IPS DF 6.9 (cell line): ENCODE measurements at regions not wholly inside any gene's neighbourhood (a gene's known extent, or its start where the extent isn't known, plus 50 kb on each side); places are given as distances from the start of the nearest gene placed in this dataset.

Experiments
- DNase-seq: peaks from one replicate; pipeline ENCODE4 v3.0.0-alpha.2; 2013; ENCODE audit warnings: low read depth, low spot score
- H3K27ac ChIP-seq: one replicate; pipeline ENCODE4 v1.5.1; 2013; ENCODE audit warnings: low read length, control low read depth
- H3K27me3 ChIP-seq: 2 replicates; pipeline ENCODE4 v1.6.1; 2013; ENCODE audit warnings: mild to moderate bottlenecking, low read length; ENCODE audit not compliant: control insufficient read depth, insufficient read depth
- H3K36me3 ChIP-seq: 2 replicates; pipeline ENCODE4 v1.6.1; 2013; ENCODE audit warnings: low read length; ENCODE audit not compliant: control insufficient read depth, insufficient read depth
- H3K4me1 ChIP-seq: 2 replicates; pipeline ENCODE4 v1.6.1; 2013; ENCODE audit warnings: low read length; ENCODE audit not compliant: control insufficient read depth, insufficient read depth
- H3K4me3 ChIP-seq: 2 replicates; pipeline ENCODE4 v1.5.1; 2013; ENCODE audit warnings: mild to moderate bottlenecking, low read length
- H3K9me3 ChIP-seq: 2 replicates; pipeline ENCODE4 v1.6.1; 2013; ENCODE audit warnings: low read length, inconsistent platforms; ENCODE audit not compliant: control insufficient read depth, insufficient read depth
- WGBS: extraction: QIAGEN DNeasy Blood & Tissue Kit; methylation state at CpG from one replicate; pipeline ENCODE4 v1.1.7; 2013; ENCODE audit warnings: mixed read lengths, missing lambda C conversion rate; ENCODE audit not compliant: insufficient read length, insufficient coverage; 5-methylcytosine and 5-hydroxymethylcytosine counted together

DNA sequence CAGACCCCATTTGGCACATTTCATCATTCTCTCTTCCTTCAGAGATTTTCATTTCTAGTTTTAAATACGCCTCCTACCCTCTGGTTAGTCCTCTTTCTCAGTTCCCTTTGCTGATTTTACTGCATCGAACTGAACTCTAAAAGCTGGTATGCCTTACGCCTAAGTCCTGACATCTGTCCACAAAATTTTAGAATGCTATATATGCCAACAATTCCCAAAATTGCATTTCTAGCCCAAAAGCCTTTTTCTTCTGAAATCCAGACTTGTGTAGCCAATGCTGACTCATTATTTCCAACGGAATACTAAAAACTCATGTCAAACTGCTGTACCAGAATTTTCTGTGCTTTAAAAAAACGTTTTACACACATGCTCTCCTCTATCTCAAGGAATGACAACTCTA is 1124.4 kb upstream of the TENM4 start:
- Histone ChIP-seq H3K4me3 (no peak overlapping the region), H3K27me3 (no peaks in the 10 kb centered on the region), H3K36me3 (no peaks in the 10 kb centered on the region), H3K9me3 (no peaks in the 10 kb centered on the region), H3K4me1 (no peaks in the 10 kb centered on the region; the same call in 1 of the 2 replicates), H3K27ac (no peak overlapping the region)
- no CpG with 5 or more reads among the region's 5 CpGs for WGBS
- DNase-seq = no peak

DNA sequence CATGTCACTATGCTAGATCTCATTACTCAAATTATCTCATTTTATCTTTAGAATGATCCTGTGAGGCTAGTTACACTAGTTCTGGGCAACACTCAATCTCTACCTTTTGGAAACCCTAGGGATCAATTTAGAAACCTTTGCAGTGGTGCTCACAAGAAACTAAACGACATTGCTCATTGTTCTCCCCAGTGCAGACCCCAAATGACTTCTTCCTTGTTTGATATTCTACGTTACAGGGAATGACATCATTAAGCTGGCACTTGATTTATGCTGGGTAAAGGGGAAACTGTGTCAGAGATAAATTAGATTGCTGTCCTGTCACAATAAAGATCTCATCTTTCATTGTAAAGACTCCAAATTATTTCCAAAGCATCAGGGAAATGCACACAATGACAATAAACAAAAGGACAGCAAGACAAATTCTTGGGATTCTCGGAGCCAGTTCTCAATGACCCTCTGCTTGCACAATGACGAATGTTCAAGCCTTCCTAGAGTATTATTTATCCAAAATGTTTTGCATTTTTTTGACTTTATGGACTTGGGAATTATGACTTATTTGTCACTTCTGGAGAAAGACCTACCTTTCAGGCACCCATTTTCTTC is 1121.8 kb upstream of the TENM4 start:
- DNase-seq = no peak
- H3K4me1 ChIP-seq = no peaks in the 10 kb centered on the region; the same call in 1 of the 2 replicates
- H3K9me3 ChIP-seq = no peaks in the 10 kb centered on the region
- H3K36me3 ChIP-seq = no peaks in the 10 kb centered on the region
- H3K4me3 ChIP-seq = no peak overlapping the region
- no peak overlapping the region for H3K27ac ChIP-seq
- no CpG with 5 or more reads among the region's 4 CpGs for WGBS
- no peaks in the 10 kb centered on the region for H3K27me3 ChIP-seq

DNA sequence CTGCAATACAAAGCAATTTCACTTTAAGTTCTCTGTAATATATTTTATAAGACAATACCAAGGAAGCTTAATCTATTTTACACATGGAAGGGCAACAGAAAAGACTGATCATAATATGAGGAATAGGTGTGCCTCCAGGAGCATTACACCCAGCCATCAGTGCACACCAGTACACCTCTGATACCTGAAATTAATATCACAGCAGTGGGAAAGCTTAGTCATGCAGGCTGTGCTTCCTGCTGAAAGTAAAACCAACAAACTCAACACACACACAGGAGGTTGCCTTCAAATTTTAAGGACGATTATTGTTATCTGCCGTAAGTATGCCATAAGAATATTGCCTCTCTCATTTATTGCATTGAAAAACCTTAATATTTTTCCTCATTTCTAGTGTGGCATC is 1119.1 kb upstream of the TENM4 start:
- H3K36me3 ChIP-seq = no peaks in the 10 kb centered on the region
- H3K4me3 ChIP-seq = no peak overlapping the region
- H3K27ac ChIP-seq = no peak overlapping the region
- no peak for DNase-seq
- H3K4me1 ChIP-seq = no peaks in the 10 kb centered on the region; the same call in 1 of the 2 replicates
- no peaks in the 10 kb centered on the region for H3K9me3 ChIP-seq
- WGBS = no CpG with 5 or more reads among the region's 2 CpGs
- no peaks in the 10 kb centered on the region for H3K27me3 ChIP-seq

DNA sequence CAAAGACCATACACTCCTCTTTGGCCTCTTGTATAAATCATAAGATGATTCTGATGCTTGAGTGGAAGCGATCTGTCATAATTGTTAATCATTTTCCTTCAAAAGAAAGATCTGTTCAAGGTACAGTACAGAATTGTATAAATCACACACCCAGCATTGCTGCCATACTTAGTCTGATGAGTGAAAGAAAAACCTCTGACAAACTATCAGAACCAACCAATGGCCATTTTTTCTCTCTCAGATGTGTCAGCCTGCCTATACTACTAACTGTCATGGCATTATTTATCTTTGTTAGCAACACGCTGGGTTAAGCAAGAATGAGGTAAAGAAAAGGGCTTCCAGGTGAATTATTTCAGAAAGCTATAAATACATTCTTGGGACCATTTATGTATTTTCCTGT is 1112.7 kb upstream of the TENM4 start:
- no peaks in the 10 kb centered on the region for H3K9me3 ChIP-seq
- no peak for DNase-seq
- no peaks in the 10 kb centered on the region for H3K4me1 ChIP-seq
- no peak overlapping the region for H3K4me3 ChIP-seq
- no peak overlapping the region for H3K27ac ChIP-seq
- H3K27me3 ChIP-seq = no peaks in the 10 kb centered on the region
- no CpG with 5 or more reads among the region's 2 CpGs for WGBS
- H3K36me3 ChIP-seq = no peaks in the 10 kb centered on the region

DNA sequence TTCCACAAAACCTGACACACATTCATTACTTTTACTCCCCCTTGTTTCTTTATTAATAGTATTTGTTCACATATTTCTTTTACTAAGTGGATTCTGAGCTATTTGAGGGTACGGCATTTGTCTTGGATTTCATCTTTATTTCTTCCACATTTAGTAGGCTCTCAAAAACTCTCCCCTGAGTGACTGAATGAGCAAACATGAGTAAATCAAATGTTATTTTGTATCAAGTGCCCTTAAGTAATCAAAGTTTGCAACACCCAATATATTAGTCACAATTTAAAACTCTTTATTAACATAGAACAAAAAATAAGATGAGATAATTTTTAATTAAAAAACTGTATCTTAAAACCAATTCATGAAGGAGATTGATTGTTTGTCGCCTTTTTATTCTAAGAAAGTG is 1101.9 kb upstream of the TENM4 start:
- no peaks in the 10 kb centered on the region for H3K9me3 ChIP-seq
- no peak for DNase-seq
- H3K27me3 ChIP-seq = no peaks in the 10 kb centered on the region
- H3K36me3 ChIP-seq = no peaks in the 10 kb centered on the region
- WGBS = no CpG with 5 or more reads among the region's 2 CpGs
- H3K4me1 ChIP-seq = no peaks in the 10 kb centered on the region
- H3K4me3 ChIP-seq = no peak overlapping the region
- no peak overlapping the region for H3K27ac ChIP-seq

DNA sequence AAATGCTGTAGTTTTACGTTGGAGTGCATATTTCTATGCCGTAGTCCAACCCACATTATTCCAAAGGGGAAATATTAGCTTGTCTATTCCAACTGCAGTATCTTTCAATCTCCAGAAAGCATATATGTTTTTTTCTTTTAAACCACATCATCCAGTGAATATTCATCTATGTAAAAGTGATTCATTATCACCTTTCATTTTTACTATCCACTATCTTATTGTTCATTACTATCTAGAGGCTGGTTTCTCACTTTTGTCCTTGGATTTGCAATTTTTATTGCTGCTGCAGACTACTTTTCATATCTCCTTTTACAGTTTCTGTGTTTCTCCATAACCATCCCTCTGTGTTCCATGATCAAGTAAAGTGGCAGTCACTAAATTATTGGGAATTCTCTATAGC is 1097.2 kb upstream of the TENM4 start:
- DNase-seq = no peak
- no peak overlapping the region for H3K4me3 ChIP-seq
- H3K36me3 ChIP-seq = no peaks in the 10 kb centered on the region; the same call in 1 of the 2 replicates
- no peaks in the 10 kb centered on the region for H3K27me3 ChIP-seq
- H3K4me1 ChIP-seq = no peaks in the 10 kb centered on the region
- no CpG with 5 or more reads among the region's 2 CpGs for WGBS
- H3K9me3 ChIP-seq = no peaks in the 10 kb centered on the region
- H3K27ac ChIP-seq = no peak overlapping the region

DNA sequence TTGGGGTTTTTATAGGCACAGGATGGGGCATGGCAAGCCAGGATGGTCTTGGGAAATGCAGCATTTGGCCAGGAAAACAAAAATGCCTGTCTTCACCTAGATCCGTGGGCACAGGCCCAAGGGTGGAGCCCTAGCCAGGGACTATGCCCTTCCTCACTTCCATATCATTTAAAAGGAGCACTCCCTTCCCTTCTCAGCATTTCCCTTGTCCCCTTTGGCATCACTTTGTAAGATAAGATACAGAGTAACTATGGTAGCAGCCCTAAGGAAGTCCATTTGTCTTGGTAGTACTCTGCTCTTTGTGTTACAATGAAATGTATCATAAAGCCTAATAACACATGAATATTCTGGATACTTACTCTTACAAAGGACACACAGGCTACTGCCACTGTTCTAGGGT is 1092.6 kb upstream of the TENM4 start:
- Histone ChIP-seq H3K27ac (no peak overlapping the region), H3K27me3 (no peaks in the 10 kb centered on the region), H3K9me3 (no peaks in the 10 kb centered on the region), H3K36me3 (no peaks in the 10 kb centered on the region; the same call in 1 of the 2 replicates), H3K4me3 (no peak overlapping the region), H3K4me1 (no peaks in the 10 kb centered on the region)
- WGBS = no CpG with 5 or more reads among the region's 1 CpG
- no peak for DNase-seq

DNA sequence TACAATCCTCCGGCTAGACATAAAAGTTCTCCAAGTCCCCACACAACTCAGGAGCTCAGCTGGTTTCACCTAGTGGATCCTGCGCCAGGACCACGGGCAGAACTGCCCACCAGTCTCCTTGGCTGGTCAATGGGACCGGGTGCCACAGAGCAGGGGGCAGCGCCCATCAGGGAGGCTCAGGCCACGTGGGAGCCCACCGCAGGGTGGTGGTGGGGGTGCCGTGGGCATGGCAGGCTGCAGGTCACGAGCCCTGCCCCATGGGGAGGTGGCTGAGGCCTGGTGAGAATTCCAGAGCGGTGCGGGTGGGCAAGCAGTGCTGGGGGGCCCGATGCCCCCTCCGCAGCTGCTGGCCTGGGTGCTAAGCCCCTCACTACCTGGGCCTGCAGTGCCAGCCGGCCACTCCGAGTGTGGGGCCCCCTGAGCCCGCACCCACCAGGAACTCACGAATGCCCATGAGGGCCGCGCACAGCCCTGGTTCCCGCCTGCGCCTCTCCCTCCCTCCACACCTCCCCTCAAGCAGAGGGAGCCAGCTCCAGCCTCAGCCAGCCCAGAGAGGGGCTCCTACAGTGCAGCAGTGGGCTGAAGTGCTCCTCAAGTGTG is 1091.9 kb upstream of the TENM4 start:
- H3K9me3 ChIP-seq = no peaks in the 10 kb centered on the region
- no peaks in the 10 kb centered on the region for H3K4me1 ChIP-seq
- no peaks in the 10 kb centered on the region; the same call in 1 of the 2 replicates for H3K36me3 ChIP-seq
- H3K4me3 ChIP-seq = no peak overlapping the region
- no CpG with 5 or more reads among the region's 21 CpGs for WGBS
- H3K27me3 ChIP-seq = no peaks in the 10 kb centered on the region
- DNase-seq = no peak
- H3K27ac ChIP-seq = no peak overlapping the region

DNA sequence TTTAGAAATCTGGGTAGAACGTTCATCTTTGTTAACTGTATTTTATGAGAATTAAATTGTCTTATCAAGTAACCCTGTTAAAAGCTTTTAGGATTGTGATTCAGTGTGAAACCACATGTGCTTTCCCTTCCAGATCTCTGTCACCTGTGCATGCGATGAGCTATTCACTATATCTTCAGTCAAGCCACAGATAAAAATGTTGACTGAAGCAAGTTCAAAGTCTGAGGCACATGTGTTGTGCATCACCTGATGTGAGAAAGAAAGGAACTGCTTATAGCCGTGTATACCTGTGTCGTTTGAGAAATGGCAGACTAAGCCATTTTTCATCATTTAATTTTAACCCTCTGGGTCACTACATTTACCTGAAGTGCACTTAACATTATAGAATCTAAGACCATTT is 1088.9 kb upstream of the TENM4 start:
- no peak for DNase-seq
- Histone ChIP-seq H3K27ac (no peak overlapping the region), H3K36me3 (no peaks in the 10 kb centered on the region; the same call in 1 of the 2 replicates), H3K9me3 (no peaks in the 10 kb centered on the region), H3K27me3 (no peaks in the 10 kb centered on the region), H3K4me1 (no peaks in the 10 kb centered on the region), H3K4me3 (no peak overlapping the region)
- no CpG with 5 or more reads among the region's 4 CpGs for WGBS

DNA sequence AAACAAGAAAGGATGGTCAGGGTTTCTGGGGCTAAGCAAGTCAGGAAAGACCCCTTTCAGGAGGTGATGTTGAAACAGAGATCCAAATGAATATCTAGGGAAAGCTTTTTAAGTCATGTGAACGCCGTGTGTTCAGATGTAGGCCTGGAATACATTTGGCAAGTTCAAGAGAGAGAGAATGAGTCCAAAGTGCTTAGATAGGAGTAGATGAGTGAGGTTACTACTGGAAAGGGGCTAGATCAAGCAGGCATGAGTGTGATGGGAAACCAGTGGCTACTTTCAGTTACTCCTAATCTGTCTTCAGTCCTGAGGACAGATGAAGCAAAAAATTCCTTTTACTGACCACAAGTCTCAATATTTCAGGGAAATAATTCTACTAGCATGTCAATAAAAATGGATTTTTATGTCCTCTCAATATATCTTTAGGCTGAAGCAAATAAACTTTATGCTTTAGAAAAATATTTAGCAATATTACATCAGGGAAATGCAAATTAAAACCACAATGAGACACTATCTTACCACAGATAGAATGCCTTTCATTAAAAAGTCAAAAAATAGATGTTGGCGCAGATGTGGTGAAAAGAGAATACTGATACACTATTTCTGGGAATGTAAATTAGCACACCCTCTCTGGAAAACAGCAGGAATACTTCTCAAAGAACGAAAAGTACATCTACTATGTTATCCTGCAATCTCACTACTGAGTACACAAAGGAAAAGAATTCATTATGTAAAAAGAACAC is 1085.0 kb upstream of the TENM4 start:
- no peak overlapping the region for H3K27ac ChIP-seq
- H3K4me3 ChIP-seq = no peak overlapping the region
- WGBS = no CpG with 5 or more reads among the region's 4 CpGs
- H3K27me3 ChIP-seq = no peaks in the 10 kb centered on the region
- H3K4me1 ChIP-seq = no peaks in the 10 kb centered on the region
- H3K36me3 ChIP-seq = no peaks in the 10 kb centered on the region
- DNase-seq = no peak
- H3K9me3 ChIP-seq = no peaks in the 10 kb centered on the region
